SK-N-SH treated with all-trans-retinoic acid at 6 μM for 48 hours (cell line): ENCODE measurements at regions not wholly inside any gene's neighbourhood (a gene's known extent, or its start where the extent isn't known, plus 50 kb on each side); places are given as distances from the start of the nearest gene placed in this dataset.

Experiments used
- ESRRG ChIP-seq: fragments of 250-450 bp; sonication (Bioruptor Pico); IDR thresholded peaks from 2 replicates; pipeline ENCODE4 v1.6.1; 2021; ENCODE audit warnings: mild to moderate bottlenecking
- POU6F1 ChIP-seq: fragments of 250-450 bp; sonication (Bioruptor Pico); IDR thresholded peaks from 2 replicates; pipeline ENCODE4 v1.8.0; 2021; ENCODE audit warnings: low read depth, mild to moderate bottlenecking, moderate library complexity, borderline replicate concordance
- SNAI2 ChIP-seq: fragments of 250-450 bp; sonication (Bioruptor Pico); IDR thresholded peaks from 2 replicates; pipeline ENCODE4 v1.5.0; 2020; ENCODE audit warnings: mild to moderate bottlenecking, moderate library complexity
- TSHZ2 ChIP-seq: fragments of 250-450 bp; sonication (Bioruptor Pico); IDR thresholded peaks from 2 replicates; pipeline ENCODE4 v1.5.0; 2020; ENCODE audit warnings: mild to moderate bottlenecking, moderate library complexity
- ZFP30 ChIP-seq: fragments of 450-650 bp; formaldehyde crosslinking; IDR thresholded peaks from 2 replicates; pipeline ENCODE4 v1.5.0; 2022; ENCODE audit warnings: mild to moderate bottlenecking, moderate library complexity

GRCh38 chr10:118812393-118812740 is 57.6 kb upstream of the CACUL1 start:
- TF ChIP-seq ZFP30 (CRISPR knock-in tag): no peak
- no peak for TF ChIP-seq POU6F1 (CRISPR knock-in tag)
- no peak for TF ChIP-seq SNAI2 (CRISPR knock-in tag)
- no peak for TF ChIP-seq TSHZ2 (CRISPR knock-in tag)
- no peak for TF ChIP-seq ESRRG (CRISPR knock-in tag)
